Activated naive CD4-positive, alpha-beta T cell treated with anti-CD3 and anti-CD28 coated beads, Interleukin-2, amount 10 ng/mL, durations not matched to agents 7 days and 5 days (primary cell): ENCODE measurements at regions not wholly inside any gene's neighbourhood (a gene's known extent, or its start where the extent isn't known, plus 50 kb on each side); places are given as distances from the start of the nearest gene placed in this dataset.

ENCODE experiments used
- CTCF ChIA-PET: fragments of 350-600 bp; sonication (Branson Sonifier 250); formaldehyde crosslinking; loops from one replicate; lab custom pipeline; 2021; ENCODE audit warnings: antibody characterized with exemption; lab: Charles Lee
- DNase-seq: peaks from one replicate; pipeline ENCODE4 v3.0.0-alpha.2; 2020
- H3K27ac Mint-ChIP-seq: one replicate; pipeline ENCODE4 v1.8.0; 2021; ENCODE audit warnings: mild to moderate bottlenecking, moderate library complexity, mixed read lengths
- H3K27me3 Mint-ChIP-seq: one replicate; pipeline ENCODE4 v1.8.0; 2021; ENCODE audit warnings: mild to moderate bottlenecking, mixed read lengths
- H3K36me3 Mint-ChIP-seq: one replicate; pipeline ENCODE4 v1.8.0; 2021; ENCODE audit warnings: mixed read lengths
- H3K4me1 Mint-ChIP-seq: one replicate; pipeline ENCODE4 v1.8.0; 2021; ENCODE audit warnings: mixed read lengths
- H3K4me3 Mint-ChIP-seq: one replicate; pipeline ENCODE4 v1.8.0; 2021; ENCODE audit warnings: mild to moderate bottlenecking, moderate library complexity, mixed read lengths
- H3K9me3 Mint-ChIP-seq: one replicate; pipeline ENCODE4 v1.8.0; 2021; ENCODE audit warnings: mixed read lengths

GRCh38 chr11:127376301-127376700 lies 375.7 kb upstream of the KIRREL3 start:
- Mint-ChIP-seq H3K4me3 (no peak overlapping the region), H3K27ac (no peak overlapping the region), H3K4me1 (no peaks in the 10 kb centered on the region), H3K9me3 (no peaks in the 10 kb centered on the region), H3K27me3 (no peaks in the 10 kb centered on the region), H3K36me3 (no peaks in the 10 kb centered on the region)
- no peak for DNase-seq
- CTCF ChIA-PET: no interaction called here

- DNase-seq: no peak
- no peaks in the 10 kb centered on the region for H3K9me3 Mint-ChIP-seq
- H3K4me3 Mint-ChIP-seq: no peak overlapping the region
- no peaks in the 10 kb centered on the region for H3K27me3 Mint-ChIP-seq
- no peak overlapping the region for H3K27ac Mint-ChIP-seq
- CTCF ChIA-PET: no interaction called here
- no peaks in the 10 kb centered on the region for H3K4me1 Mint-ChIP-seq
- H3K36me3 Mint-ChIP-seq: no peaks in the 10 kb centered on the region
Measured at GRCh38 chr11:127369356-127369755, 368.8 kb upstream of the KIRREL3 start.

- Mint-ChIP-seq H3K9me3 (no peaks in the 10 kb centered on the region), H3K36me3 (no peaks in the 10 kb centered on the region), H3K27me3 (no peaks in the 10 kb centered on the region), H3K4me3 (no peak overlapping the region), H3K4me1 (no peaks in the 10 kb centered on the region), H3K27ac (no peak overlapping the region)
- no peak for DNase-seq
- CTCF ChIA-PET: no interaction called here
Measured at GRCh38 chr11:127362754-127363308, 362.3 kb upstream of the KIRREL3 start.

GRCh38 chr11:127358160-127358559 lies 357.6 kb upstream of the KIRREL3 start:
- Mint-ChIP-seq H3K27me3 (no peaks in the 10 kb centered on the region), H3K4me1 (no peaks in the 10 kb centered on the region), H3K27ac (no peak overlapping the region), H3K36me3 (no peaks in the 10 kb centered on the region), H3K9me3 (no peaks in the 10 kb centered on the region), H3K4me3 (no peak overlapping the region)
- CTCF ChIA-PET: no interaction called here
- no peak for DNase-seq

GRCh38 chr11:127350476-127350875 lies 349.9 kb upstream of the KIRREL3 start:
- peaks cover 5% of the 10 kb centered on the region for H3K9me3 Mint-ChIP-seq

GRCh38 chr11:127345819-127346459 lies 345.4 kb upstream of the KIRREL3 start:
- Mint-ChIP-seq H3K9me3 (peaks cover 5% of the 10 kb centered on the region), H3K36me3 (no peaks in the 10 kb centered on the region), H3K27me3 (no peaks in the 10 kb centered on the region), H3K4me1 (no peaks in the 10 kb centered on the region), H3K27ac (no peak overlapping the region), H3K4me3 (no peak overlapping the region)
- CTCF ChIA-PET: interaction anchor here (0.7 to 1.5 kb wide), 3 partner anchors 163 to 906 kb away, joined by 3 read pairs; no protein-coding TSS in a partner anchor
- peak; percentile 21 for DNase-seq

More at GRCh38 chr11:127350476-127350875, 349.9 kb upstream of the KIRREL3 start:
- no peaks in the 10 kb centered on the region for H3K27me3 Mint-ChIP-seq
- no peak for DNase-seq
- H3K4me3 Mint-ChIP-seq: no peak overlapping the region
- H3K36me3 Mint-ChIP-seq: no peaks in the 10 kb centered on the region
- no peak overlapping the region for H3K27ac Mint-ChIP-seq
- CTCF ChIA-PET: interaction anchor here (0.6 kb wide), 1 partner anchor 59 kb away, joined by 3 read pairs; no protein-coding TSS in a partner anchor
- no peaks in the 10 kb centered on the region for H3K4me1 Mint-ChIP-seq

GRCh38 chr11:127340438-127340837 lies 339.9 kb upstream of the KIRREL3 start:
- no peaks in the 10 kb centered on the region for H3K9me3 Mint-ChIP-seq
- H3K27ac Mint-ChIP-seq: no peak overlapping the region
- no peaks in the 10 kb centered on the region for H3K36me3 Mint-ChIP-seq
- DNase-seq: no peak
- no peaks in the 10 kb centered on the region for H3K27me3 Mint-ChIP-seq
- H3K4me3 Mint-ChIP-seq: no peak overlapping the region
- H3K4me1 Mint-ChIP-seq: no peaks in the 10 kb centered on the region
- CTCF ChIA-PET: no interaction called here

- H3K4me1 Mint-ChIP-seq: no peaks in the 10 kb centered on the region
- H3K9me3 Mint-ChIP-seq: no peaks in the 10 kb centered on the region
- no peaks in the 10 kb centered on the region for H3K27me3 Mint-ChIP-seq
- DNase-seq: no peak
- H3K4me3 Mint-ChIP-seq: no peak overlapping the region
- no peak overlapping the region for H3K27ac Mint-ChIP-seq
- CTCF ChIA-PET: no interaction called here
- no peaks in the 10 kb centered on the region for H3K36me3 Mint-ChIP-seq
Measured at GRCh38 chr11:127339376-127339775, 338.8 kb upstream of the KIRREL3 start.

GRCh38 chr11:127338380-127339259 lies 338.1 kb upstream of the KIRREL3 start:
- Mint-ChIP-seq H3K9me3 (no peaks in the 10 kb centered on the region), H3K4me1 (no peaks in the 10 kb centered on the region)
- CTCF ChIA-PET: no interaction called here

GRCh38 chr11:127334466-127334865 lies 333.9 kb upstream of the KIRREL3 start:
- no peaks in the 10 kb centered on the region for H3K27me3 Mint-ChIP-seq
- no peak overlapping the region for H3K4me3 Mint-ChIP-seq
- H3K4me1 Mint-ChIP-seq: no peaks in the 10 kb centered on the region
- CTCF ChIA-PET: no interaction called here
- H3K36me3 Mint-ChIP-seq: no peaks in the 10 kb centered on the region
- DNase-seq: no peak
- no peak overlapping the region for H3K27ac Mint-ChIP-seq
- peaks cover 4% of the 10 kb centered on the region for H3K9me3 Mint-ChIP-seq

More at GRCh38 chr11:127338380-127339259, 338.1 kb upstream of the KIRREL3 start:
- Mint-ChIP-seq H3K36me3 (no peaks in the 10 kb centered on the region), H3K4me3 (no peak overlapping the region), H3K27ac (no peak overlapping the region), H3K27me3 (no peaks in the 10 kb centered on the region)
- DNase-seq: no peak

GRCh38 chr11:127332896-127333295 lies 332.3 kb upstream of the KIRREL3 start:
- Mint-ChIP-seq H3K4me1 (no peaks in the 10 kb centered on the region), H3K4me3 (no peak overlapping the region), H3K27me3 (no peaks in the 10 kb centered on the region), H3K9me3 (peaks cover 4% of the 10 kb centered on the region), H3K27ac (no peak overlapping the region), H3K36me3 (no peaks in the 10 kb centered on the region)
- CTCF ChIA-PET: no interaction called here
- DNase-seq: no peak

- H3K4me3 Mint-ChIP-seq: no peak overlapping the region
- DNase-seq: no peak
- CTCF ChIA-PET: no interaction called here
- H3K27me3 Mint-ChIP-seq: no peaks in the 10 kb centered on the region
- peaks cover 4% of the 10 kb centered on the region for H3K9me3 Mint-ChIP-seq
- no peaks in the 10 kb centered on the region for H3K4me1 Mint-ChIP-seq
- H3K27ac Mint-ChIP-seq: no peak overlapping the region
- H3K36me3 Mint-ChIP-seq: no peaks in the 10 kb centered on the region
Measured at GRCh38 chr11:127330044-127330443, 329.5 kb upstream of the KIRREL3 start.

GRCh38 chr11:127308291-127308690 lies 307.7 kb upstream of the KIRREL3 start:
- Mint-ChIP-seq H3K4me1 (no peaks in the 10 kb centered on the region), H3K36me3 (no peaks in the 10 kb centered on the region), H3K9me3 (peaks cover 2% of the 10 kb centered on the region), H3K27ac (no peak overlapping the region), H3K4me3 (no peak overlapping the region), H3K27me3 (no peaks in the 10 kb centered on the region)
- CTCF ChIA-PET: no interaction called here
- DNase-seq: no peak

GRCh38 chr11:127307700-127308099 lies 307.1 kb upstream of the KIRREL3 start:
- no peak for DNase-seq
- Mint-ChIP-seq H3K9me3 (peaks cover 2% of the 10 kb centered on the region), H3K4me3 (no peak overlapping the region), H3K36me3 (no peaks in the 10 kb centered on the region), H3K27me3 (no peaks in the 10 kb centered on the region), H3K27ac (no peak overlapping the region), H3K4me1 (no peaks in the 10 kb centered on the region)
- CTCF ChIA-PET: no interaction called here
